Peyer's patch (tissue), 4 donors: ENCODE measurements at regions not wholly inside any gene's neighbourhood (a gene's known extent, or its start where the extent isn't known, plus 50 kb on each side); places are given as distances from the start of the nearest gene placed in this dataset.
"Not testable (repeated sequence)": the region's sequence is repeated elsewhere in the genome, so short reads cannot be mapped to it uniquely, and the experiment has no call there.

Experiments used
- CTCF ChIP-seq, 6 experiments: fragments of 450-650 bp in 4 of 6; fragments of 200-600 bp in 2 of 6; sonication (generic) in 1 of 6; IDR thresholded peaks; one replicate each; pipeline ENCODE4 v1.5.1; 2017 to 2019; ENCODE audit warnings: antibody characterized with exemption in 6 of 6, mild to moderate bottlenecking in 3 of 6, moderate library complexity in 1 of 6
- POLR2A ChIP-seq, 2 donors: fragments of 450-650 bp; IDR thresholded peaks; one replicate each; pipeline ENCODE4 v1.5.1; 2017; ENCODE audit warnings: antibody characterized with exemption in 2 of 2, mild to moderate bottlenecking in 2 of 2, moderate library complexity in 2 of 2

GRCh38 chr21:25166904-25167303, 440.4 kb downstream of the MRPL39 start:
- TF ChIP-seq CTCF, POLR2A (IDR thresholded peaks at IDR 0.05): not testable (repeated sequence)
